AG10803 (cell line): ENCODE measurements at regions not wholly inside any gene's neighbourhood (a gene's known extent, or its start where the extent isn't known, plus 50 kb on each side); places are given as distances from the start of the nearest gene placed in this dataset.

Experiments used
- DNase-seq: peaks from one replicate; pipeline ENCODE4 v3.0.0; 2010; ENCODE audit warnings: low read depth
- H3K4me3 ChIP-seq: 2 replicates; pipeline ENCODE4 v1.5.1; 2011; ENCODE audit warnings: mild to moderate bottlenecking, low read length, control low read depth
- CTCF ChIP-seq: conservative IDR thresholded peaks from 2 replicates; pipeline ENCODE4 v1.5.1; 2011; ENCODE audit warnings: mild to moderate bottlenecking, low read length, control low read depth, inconsistent platforms

GRCh38 chr2:64338910-64339500 lies 115.0 kb upstream of the LGALSL start:
- no peak for DNase-seq
- TF ChIP-seq CTCF = no peak
- no peak overlapping the region for H3K4me3 ChIP-seq

DNA sequence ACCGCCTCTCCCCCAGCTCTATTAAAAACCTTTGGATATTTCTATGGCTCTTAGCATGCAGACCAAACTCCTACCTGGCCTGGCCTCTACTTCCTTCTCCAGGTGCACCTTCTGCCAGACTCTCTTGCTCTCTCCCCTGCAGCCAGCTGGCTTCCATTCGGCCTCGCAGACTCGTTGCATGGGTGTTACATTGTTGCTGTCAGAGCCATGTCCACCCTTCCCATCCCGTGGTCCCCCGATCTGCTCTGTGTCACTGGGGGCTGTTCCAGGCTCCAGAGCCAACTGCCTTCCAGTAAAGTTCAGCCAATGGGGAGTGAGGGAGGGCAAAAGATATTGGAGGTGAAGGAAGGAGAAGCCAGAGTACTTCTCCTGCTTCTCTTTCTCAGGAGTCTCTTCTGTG lies 112.5 kb upstream of the LGALSL start:
- DNase-seq = no peak
- TF ChIP-seq CTCF = no peak
- H3K4me3 ChIP-seq = no peak overlapping the region

DNA sequence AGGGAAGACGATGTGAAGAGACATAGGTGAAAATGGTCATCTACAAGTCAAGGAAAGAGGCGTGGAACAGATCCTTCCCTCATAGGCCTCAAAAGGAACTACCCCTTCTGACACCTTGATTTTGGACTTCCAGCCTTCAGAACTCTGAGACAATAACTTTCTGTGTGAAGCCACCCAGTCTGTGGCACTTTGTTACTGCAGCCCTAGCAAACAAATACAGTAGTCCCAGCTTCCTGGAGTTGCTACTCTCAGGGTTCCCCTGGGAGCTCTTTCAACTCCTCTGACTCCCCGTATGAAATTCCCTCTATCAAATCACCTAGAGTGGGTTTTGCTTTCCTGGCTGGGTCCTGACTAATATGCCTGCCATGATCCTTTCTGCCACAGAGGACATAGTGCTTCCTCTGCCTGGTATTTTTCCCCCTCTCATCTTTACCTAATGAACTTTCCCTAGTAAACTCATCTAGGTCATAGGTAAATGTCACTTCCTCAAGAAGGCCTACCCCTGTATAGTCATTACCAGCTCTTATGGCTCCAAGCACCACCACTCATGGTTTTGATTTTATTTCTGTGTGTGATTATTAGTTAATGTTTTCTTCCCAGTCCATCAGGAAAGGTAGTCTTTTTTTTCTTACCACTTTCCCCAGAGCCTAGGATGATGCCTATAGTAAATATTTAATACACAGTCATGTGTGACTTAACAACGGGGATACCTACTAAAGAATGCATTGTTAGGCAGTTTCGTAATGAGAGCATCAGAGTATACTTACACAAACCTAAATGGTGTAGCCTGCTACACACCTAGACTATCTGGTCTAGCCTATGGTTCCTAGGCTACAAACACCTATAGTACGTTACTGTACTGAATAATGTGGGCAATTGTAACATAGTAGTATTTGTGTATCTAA lies 111.5 kb upstream of the LGALSL start:
- DNase-seq = no peak
- H3K4me3 ChIP-seq = no peak overlapping the region
- no peak for TF ChIP-seq CTCF

DNA sequence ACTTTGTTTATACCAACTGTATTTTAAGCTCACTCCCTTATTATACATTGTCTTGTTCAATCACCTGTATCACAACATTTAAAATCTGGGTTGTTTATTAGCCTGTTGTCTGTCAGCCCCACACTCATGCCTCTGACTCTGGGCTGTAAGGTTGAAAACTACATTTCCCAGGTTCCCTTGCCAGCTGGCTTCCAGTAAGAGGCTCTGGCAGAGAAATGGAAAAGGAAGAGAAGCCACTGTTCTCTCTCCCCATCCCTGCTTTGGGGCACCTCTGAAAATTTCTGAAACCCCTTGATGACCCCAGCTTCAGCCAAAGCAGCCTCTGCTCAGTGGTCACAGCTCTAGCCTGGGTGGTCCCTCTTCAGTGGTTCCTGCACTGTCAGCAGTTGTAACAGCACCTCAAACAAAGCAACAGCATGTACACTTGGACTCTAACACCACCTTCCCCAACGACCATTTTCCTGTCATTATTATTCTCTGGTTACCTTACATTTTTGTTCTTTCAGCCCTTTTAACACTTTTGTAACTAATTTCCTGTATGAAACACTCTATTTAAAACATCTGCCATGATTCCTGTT lies 108.9 kb upstream of the LGALSL start:
- no peak overlapping the region for H3K4me3 ChIP-seq
- DNase-seq = no peak

DNA sequence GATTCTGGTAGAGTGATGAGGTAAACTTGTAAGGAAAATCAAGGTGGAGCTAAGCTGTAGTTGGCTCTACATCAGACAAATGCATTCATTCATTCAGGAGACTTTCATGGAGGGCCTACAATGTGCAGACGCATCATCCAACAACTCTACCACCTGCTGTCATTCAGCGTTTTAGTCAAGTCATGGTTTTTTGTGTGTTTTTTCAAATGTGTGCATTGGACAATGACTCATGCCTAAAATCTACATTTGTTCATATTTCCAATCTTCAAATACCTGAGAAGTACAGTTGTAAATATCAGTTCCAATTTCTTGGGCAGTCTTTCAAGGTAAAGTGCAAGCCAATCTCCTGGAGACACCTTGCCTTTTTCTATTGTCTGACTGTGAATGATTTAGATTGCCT lies 108.0 kb upstream of the LGALSL start:
- TF ChIP-seq CTCF = no peak
- DNase-seq = no peak
- no peak overlapping the region for H3K4me3 ChIP-seq

More for the DNA sequence above, 108.9 kb upstream of the LGALSL start:
- no peak for TF ChIP-seq CTCF

DNA sequence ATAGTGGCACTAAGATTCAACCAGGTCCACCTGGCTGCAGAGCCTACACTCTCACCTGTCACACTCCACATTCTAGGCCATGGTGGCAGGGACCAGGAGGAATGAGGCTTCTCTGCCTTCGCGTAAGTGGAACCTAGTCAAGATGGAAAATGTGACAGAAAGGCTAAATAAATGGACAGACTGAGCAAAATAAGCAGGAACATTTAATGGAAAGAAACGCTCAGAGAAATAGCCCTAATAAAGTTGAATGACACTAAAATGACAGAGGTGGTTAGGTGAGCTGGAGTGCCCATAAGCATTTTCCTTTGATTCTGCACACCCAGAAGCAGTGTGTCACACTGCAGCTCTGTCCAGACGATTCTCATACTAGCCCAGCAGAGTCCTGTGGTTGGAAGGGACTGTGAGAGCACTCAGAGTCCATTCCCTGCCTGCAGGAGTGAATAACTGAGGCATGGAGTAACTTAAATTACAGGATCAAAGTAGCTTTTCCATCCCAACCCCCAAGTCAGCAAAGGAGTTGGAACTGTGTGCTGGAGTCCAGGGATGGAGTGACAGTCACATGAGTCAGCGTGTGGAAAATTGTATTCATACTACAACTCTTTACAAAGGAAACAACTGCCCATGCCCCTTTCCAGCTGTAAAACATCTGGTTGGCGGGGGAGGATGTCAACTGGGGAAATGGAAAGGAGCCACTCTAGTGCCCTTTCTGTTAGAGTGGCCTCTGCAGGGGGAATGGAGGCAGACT lies 105.4 kb upstream of the LGALSL start:
- no peak for TF ChIP-seq CTCF
- H3K4me3 ChIP-seq = no peak overlapping the region
- peak; percentile 16 for DNase-seq
